Hepatic stellate cell (primary cell): ENCODE measurements at regions not wholly inside any gene's neighbourhood (a gene's known extent, or its start where the extent isn't known, plus 50 kb on each side); places are given as distances from the start of the nearest gene placed in this dataset.
A peak's percentile ranks its signal among the peaks of the same experiment; 100 is the strongest.
"Not testable (repeated sequence)": the region's sequence is repeated elsewhere in the genome, so short reads cannot be mapped to it uniquely, and the experiment has no call there.

Experiments used
- DNase-seq: peaks from one replicate; pipeline ENCODE4 v3.0.0; 2011; ENCODE audit warnings: low spot score

DNA sequence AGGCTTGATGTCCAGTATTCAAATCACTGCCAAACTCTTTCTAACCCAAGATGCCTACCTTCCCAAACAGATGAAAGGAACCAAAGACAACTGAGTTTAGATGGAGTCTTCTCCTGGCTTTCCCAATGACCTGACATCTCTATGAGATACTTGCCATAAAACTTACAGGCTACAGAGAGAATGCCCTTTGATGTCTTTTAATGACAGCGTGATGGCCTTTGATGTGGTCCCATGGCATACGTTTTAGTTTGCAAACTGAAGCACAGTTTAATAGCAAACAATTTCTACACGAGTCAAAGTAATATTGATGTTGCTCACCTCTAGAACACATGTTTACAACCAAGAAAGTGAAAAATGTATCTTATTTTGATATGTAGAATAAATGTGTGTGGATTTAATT is 73.2 kb downstream of the ZIC4 start:
- no peak for DNase-seq

DNA sequence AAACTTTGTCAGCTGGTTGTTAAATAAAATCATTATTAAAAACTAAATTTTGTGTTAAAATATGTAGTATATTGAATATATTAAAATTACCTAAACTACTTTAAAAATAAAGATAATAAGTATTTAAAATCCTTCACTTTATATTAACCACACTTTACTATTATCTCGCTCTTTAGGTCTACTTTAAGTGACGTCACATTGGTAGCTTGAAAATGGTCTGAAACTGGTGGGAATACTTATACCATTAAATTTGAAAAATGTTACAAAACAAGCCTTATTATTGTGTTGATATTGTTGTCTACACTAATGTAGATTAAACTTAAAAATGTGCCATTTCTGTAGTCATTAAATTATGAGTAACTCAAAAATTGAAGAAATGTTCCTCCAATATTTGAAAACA is 77.6 kb downstream of the ZIC4 start:
- no peak for DNase-seq

DNA sequence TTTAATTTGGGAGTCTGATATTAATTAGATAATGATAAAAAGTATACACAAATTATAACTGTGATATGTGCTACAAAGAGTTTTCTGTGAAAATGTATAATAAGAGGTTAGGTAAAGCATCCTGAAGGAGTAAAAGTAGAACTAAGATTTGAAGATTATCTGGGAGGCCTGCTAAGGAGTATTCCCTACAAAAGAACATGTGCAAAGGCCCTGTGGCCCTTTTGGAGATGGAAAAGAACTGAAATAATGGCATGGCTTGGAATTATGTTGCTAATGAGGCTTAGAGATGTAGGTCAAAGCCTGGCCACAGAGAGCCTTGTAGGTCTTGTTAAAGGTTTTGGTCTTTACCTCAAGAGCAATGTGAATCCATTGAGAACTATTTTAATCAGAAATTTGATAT is 82.0 kb downstream of the ZIC4 start:
- DNase-seq = no peak

DNA sequence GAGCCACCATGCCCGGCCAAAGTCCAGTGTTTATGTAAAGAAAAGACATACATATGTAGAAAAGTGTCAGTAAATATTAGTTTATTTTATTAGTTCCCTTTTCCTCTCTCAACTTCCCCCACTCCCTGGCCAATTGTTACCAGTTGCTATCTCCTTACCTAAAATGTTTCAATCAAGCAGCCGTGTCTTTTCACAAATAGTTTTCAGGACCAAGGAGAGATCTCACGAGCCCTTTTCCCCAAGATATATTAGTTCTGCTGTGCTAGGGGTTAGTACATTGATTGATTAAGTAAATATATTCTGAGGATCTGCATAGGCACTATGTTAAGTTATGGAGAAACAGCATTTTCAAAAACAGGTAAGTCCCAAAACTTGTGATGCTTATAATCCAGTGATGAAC is 87.4 kb downstream of the ZIC4 start:
- no peak for DNase-seq

DNA sequence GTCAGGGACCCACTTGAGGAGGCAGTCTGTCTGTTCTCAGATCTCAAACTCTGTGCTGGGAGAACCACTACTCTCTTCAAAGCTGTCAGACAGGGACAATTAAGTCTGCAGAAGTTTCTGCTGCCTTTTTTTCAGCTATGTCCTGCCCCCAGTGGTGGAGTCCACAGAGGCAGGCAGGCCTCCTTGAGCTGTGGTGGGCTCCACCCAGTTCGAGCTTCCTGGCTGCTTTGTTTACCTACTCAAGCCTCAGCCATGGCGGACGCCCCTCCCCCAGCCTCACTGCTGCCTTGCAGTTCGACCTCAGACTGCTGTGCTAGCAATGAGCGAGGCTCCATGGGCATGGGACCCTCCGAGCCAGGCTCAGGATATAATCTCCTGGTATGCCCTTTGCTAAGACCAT is 89.3 kb downstream of the ZIC4 start:
- not testable (repeated sequence) for DNase-seq

DNA sequence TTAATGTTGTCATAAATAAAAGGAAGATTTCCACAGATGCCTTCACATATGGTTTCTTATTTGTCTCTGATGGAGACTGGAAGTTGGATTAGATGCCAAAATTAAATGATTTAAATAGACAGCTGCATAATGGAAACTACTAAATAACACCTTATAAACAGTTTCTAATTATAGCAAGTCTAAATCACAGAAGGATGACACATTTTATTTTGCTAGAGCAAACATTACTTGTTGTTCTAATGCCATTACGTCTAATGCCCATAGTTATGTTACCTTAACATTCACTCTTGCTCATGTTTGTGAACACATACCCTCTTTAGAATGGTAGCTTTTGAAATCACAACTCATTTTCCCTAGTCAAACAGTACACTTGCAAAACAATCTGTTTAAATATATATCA is 92.8 kb downstream of the ZIC4 start:
- DNase-seq = no peak

DNA sequence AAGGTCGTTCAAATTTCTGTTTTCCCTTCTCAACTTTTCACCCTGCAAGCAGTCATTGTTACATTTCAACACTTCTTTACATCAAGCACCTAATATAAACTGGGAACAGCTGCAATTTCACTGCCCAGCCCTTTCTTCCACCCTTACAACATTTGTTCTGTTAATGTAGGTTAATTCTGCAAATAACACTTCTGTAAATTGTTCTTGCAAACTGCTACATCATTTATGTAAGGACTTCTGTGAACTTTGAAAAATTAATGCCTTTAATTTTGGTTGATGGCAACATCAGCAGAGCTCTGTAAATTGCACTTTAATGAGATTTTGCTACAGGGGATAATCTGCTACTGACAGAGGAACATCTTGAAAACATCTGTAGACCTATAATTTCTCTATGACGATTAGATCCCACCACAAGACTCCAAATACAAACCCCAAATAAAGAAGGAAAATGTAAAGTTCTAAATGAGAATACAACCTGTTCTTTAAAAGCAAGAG is 93.5 kb downstream of the ZIC4 start:
- no peak for DNase-seq

DNA sequence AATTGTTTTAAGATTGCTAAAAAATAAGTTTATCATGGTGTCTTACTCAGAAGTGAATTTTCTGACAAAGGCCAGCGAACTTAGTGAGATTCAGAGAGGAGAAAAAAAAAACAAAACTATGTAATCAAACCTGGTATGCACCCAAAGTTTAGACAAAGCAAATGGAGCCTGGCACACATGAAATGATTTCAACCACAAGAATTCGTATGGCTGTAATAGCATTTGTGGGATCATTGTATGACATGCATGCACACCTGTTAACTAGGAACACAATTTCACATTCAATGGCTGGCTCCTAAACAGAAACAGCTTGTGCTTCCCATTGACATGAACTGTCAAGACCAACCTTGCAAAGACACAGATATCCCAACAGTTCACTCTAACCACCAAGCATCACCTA is 94.6 kb downstream of the ZIC4 start:
- DNase-seq = no peak

DNA sequence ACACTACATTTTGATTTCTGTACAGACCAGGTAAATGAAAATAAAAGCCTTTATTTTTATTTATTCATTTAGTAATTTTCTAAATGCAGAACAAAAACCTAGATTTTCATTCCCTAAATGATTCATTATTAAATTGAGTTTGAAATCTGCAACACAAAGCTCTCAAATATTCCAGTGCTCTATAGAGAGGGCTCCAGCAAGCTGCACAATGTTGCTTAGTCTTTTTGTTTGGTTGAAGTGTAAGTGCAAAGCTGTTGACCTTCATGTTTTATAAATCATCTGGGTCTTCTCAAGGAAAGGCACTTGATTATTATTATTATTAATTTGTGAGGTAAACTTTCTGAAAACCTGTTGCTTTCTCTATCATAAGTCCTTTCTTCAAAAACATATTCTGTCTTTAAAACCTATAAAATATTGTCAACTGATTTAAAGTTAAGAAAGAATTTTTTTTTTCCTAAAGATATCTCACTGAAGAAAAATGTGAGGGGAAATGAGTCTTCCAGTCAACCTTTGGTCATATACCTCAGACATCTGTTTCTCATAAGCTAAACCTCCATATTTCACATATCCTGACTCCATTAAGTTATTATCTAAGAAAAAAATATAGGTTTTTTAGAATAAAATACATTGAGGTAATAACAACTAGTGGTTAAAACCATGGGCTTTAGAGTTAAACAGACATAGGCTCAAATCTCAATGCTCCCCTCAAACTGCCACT is 100.7 kb downstream of the ZIC4 start:
- DNase-seq = peak; percentile 12

DNA sequence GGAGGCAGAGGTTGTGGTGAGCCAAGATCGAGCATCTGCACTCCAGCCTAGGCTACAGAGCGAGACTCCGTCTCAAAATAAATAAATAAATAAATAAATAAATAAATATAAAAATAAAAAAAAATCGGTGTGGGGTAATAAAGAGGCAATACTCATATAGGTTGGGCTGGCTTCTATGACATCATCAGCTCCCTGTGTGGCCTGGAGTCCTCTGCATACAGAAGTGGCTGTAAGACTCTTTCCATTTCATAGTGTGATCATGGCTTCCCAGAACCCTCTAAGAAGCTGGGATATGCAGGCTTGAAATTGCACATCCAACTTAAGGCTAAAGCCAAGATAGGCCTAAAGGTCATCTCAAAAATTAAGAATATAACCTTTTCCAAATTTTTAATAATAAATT is 101.6 kb downstream of the ZIC4 start:
- DNase-seq = no peak

DNA sequence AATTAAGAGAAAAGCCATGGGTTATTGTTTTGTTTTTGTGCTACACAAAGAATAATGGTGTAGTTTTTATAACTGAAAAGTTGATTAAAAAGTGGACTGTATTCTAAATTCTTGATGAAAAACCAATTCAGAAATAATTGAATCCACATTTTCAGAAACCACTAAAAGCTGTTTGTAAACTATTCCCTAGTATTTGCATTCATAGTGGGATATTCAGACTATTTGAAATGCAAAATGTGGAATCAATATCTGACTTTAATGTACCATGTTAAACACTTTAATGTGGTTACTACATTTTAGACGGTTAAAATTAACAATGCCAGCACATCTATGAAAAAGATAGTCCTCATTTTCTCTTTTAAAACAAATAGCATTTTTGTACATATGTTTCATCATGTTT is 104.6 kb downstream of the ZIC4 start:
- DNase-seq = no peak

DNA sequence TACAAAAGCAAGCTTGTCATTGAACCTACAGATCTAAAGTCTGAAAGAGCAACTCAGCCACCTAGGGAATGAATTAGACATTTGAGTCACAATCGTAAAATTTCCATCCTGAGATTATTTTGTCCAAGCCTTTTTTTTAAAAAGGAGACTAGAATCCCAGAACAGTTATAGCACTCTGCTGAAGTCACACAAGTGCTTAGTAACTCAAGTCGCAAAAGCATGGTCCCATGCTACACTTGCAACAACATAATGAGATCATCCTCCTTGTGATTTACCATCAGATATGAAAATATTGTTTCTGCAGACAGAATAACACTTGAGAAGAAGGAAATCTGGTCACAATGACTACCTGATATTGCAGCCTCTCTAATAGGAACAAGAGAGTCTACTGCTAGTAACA is 106.7 kb downstream of the ZIC4 start:
- no peak for DNase-seq

DNA sequence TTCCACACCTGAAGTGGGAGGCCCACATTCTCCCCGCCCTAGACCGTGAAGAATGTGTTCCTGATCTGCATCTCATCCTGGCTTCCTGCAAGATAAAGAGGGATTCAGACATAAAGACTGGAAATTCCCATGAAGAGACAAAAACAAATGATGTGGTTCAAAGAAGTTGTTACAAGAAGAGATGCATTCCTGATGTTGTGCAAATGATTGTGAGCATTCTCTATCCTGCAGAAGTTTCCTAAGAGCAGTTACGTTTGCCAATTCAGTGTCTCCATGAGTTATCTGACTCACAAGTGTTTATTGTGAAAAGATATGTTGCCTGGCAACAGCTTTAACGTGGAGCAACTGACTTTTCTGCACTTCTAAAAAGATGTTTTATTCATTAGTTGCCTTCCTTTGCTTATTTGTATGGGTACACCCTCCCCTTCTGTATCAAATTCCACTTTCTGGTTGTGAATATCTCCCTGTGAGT is 107.8 kb downstream of the ZIC4 start:
- DNase-seq = peak; percentile 58

DNA sequence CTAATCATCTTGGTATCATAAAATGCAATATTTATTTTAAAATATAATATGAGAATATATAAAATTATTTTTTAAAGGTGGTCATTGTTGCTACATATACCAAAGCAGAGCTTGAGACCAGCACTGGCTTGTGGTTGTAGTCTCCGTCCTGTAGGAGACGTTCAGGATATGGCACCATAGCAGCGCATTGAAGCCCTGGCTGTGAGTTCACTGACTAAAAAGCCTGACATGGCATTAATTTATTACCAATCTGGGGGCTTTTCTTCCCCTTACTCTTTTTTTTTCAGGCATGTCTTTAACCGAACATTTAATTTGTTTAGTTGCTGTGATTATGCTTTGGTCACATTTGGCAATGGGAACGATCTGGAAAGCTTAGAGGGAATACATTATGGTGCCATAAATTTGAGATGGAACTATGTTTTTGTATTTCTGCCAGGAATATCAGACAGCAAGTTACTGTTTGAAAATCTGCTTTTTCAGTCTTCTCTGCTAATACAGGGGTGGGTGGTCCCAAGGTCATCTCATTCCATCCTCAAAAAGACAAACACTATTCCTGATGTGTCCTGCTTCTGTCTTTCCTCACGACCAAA is 108.5 kb downstream of the ZIC4 start:
- DNase-seq = no peak

DNA sequence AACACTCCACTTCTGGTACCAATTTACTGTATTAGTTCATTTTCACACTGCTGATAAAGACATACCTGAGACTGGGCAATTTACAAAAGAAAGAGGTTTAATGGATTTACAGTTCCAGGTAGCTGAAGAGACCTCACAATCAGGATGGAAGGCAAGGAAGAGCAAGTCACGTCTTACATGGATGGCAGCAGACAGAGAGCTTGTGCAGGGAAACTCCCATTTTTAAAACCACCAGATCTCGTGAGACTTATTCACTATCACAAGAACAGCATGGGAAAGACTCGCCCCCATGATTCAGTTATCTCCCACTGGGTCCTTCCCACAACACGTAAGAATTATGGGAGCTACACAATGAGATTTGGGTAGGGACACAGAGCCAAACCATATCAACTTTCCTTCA is 119.0 kb downstream of the ZIC4 start:
- DNase-seq = not testable (repeated sequence)

DNA sequence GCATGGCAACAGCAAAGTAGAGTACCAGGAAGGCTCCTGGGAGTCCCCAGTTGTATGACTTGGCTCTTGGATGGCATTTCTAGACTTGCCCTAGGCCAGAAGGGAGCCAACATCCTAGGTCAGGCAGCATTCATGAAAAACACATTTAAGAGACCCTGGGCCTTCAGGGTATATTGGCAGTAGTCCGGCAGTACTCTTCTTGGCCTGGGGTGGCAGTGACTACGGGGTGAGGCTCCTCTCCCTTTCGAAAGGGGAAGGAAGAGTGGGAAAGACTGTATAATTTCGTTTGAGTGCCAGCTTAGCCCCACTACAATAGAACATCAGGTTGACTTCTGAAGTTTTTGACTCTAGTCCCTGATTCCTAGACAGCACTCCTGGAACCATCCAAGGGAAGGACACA is 136.4 kb downstream of the ZIC4 start:
- no peak for DNase-seq

DNA sequence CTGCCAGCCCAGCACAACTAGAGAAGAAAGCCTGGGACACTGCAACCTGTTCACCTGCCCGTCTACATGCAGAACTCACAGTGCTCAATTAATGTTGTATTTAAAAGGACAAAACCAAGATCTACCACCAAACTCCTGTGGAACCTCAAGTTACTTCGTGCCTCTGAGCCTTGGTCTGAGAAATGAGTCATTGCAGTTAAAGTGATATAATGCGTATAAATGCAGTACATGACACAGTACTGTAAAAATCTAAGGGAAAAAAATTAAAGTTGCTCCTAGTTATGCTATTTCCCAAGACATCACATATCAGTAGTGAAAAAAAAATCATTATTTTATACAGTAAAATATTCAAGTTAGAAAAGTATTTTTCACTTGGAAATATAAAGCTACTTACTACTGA is 138.9 kb downstream of the ZIC4 start:
- DNase-seq = no peak

DNA sequence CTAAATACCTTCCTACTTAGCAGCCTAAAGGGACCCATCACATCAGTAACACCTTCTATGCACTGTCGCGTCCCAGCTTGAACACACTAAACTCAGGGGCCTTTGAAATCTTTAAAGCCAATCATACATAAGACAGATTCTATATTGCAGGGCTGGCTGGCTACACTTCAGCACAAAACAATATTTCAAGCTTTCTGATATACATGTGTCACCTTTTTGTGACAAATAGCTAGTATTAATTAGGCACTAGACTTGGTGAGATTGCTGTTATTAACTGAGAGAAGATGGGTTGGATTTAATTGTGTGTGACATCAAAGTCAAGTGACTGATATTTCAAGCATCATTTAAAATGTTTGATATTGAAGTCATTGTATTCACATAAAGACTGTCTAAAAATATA is 148.4 kb downstream of the ZIC4 start:
- no peak for DNase-seq

DNA sequence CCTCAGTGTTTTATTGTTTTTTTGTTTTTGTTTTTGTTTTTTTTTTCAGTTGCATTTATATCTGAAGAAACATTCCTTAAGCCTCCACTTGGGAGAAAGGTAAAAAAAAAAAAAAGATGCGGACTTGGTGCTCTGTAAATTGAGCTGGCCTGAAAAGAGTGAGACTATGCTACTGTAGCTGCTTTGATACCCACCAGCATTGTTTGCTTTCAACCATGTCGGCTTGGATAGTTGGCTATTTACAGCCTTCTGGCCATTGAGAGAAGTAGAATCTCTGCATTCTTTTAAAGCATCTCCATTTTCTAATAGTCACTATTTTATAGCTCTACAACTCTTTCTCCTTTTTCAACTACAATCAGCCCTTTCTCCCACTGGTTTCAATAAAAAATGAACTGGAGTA is 149.6 kb downstream of the ZIC4 start:
- no peak for DNase-seq

DNA sequence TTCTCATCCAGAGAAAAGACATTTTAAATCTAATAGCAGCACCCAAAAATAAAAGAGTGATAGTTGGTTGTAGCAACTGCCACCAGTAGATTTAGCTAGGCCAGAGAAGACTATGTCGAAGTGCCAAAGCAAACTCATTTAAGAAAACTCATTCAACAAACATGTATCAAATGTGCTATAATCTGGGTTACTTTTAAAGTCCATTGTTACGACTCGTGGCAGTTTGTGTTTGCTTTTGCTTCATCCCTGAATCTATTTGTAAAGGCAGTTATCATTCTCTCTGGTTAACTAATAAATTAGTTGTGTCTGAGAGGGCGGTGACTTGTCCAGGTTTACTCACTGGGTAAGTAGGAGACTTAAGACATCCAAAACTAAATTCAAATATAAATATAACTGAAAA is 159.4 kb downstream of the ZIC4 start:
- DNase-seq = no peak

DNA sequence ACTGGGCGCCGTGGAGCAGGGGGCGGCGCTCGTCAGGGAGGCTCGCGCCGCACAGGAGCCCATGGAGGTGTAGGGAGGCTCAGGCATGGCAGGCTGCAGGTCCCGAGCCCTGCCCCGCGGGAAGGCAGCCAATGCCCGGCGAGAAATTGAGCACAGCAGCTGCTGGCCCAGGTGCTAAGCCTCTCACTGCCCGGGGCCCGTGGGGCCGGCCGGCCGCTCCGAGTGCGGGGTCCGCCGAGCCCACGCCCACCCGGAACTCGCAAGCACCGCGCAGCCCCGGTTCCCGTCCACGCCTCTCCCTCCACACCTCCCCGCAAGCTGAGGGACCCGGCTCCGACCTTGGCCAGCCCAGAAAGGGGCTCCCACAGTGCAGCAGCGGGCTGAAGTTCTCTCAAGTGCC is 160.7 kb downstream of the ZIC4 start:
- DNase-seq = not testable (repeated sequence)

DNA sequence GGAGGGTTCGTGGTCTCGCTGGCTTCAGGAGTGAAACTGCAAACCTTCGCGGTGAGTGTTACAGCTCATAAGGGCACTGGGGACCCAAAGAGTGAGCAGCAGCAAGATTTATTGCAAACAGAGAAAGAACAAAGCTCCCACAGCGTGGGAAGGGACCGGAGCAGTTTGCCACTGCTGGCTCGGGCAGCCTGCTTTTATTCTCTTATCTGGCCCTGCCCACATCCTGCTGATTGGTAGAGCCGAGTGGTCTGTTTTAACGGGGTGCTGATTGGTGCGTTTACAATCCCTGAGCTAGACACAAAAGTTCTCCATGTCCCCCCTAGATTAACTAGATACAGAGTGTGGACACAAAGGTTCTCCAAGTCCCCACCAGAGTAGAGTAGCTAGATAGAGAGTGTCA is 161.3 kb downstream of the ZIC4 start:
- not testable (repeated sequence) for DNase-seq

DNA sequence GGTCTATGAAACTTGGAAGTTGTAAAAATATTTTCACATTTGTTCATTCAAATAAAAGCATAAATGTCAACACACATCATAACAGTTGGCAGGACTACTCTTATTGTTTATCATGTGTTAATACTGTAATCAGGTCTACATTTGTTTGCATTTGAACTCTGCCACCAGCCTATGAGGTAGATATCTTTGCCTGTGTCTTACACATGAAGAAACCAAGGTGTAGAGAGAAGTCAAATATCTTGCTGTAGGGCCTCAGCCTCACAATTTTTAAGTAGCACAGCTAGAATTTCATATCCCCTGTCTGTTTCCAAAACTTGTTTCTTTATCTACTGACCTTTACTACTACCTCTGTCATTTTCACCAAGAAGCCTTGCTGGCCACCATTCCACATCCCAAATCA is 161.9 kb downstream of the ZIC4 start:
- DNase-seq = no peak

DNA sequence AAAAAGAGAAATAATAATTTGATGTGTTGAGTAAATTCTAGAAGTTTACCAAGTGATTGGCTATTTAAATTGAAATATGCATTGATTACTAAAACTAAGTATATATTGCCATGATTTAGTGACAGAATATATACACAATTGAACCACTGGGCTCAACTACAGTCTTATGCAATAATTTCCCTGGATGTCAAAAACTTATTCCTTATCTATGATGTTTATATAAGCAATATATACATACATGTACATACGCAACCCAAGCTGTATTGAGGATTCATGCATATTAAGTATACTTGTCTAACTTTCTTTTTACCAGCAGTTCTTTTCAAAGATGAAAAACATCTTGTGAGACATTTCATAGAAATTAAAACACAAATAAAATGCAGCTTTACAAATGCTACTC is 165.8 kb downstream of the ZIC4 start:
- no peak for DNase-seq
